ENCODE measurements at regions not wholly inside any gene's neighbourhood (a gene's known extent, or its start where the extent isn't known, plus 50 kb on each side); places are given as distances from the start of the nearest gene placed in this dataset.

- TF ChIP-seq POLR2AphosphoS5 (IDR thresholded peaks at IDR 0.05; ENCODE audit: low read depth, low read length) (no peak), POLR2A (IDR thresholded peaks at IDR 0.05; ENCODE audit: borderline replicate concordance, extremely low read depth, insufficient read depth, insufficient read length) (no peak), SP1 (IDR thresholded peaks at IDR 0.05; ENCODE audit: low read depth) (no peak), CTCF (IDR thresholded peaks at IDR 0.05 in 2 of 3, conservative IDR thresholded peaks at IDR 0.05 in 1 of 3; ENCODE audit: borderline replicate concordance in 1 of 3, insufficient read depth in 1 of 3, low read depth in 2 of 3, low read length in 2 of 3) (no peak), TCF7L2 (IDR thresholded peaks at IDR 0.05; ENCODE audit: borderline replicate concordance, extremely low read depth, insufficient read depth, insufficient read length) (no peak), EZH2phosphoT487 (IDR thresholded peaks at IDR 0.05; ENCODE audit: borderline replicate concordance) (no peak), YY1 (IDR thresholded peaks at IDR 0.05; ENCODE audit: extremely low read depth, insufficient replicate concordance, low read depth, low read length) (no peak)
Measured at GRCh38 chr2:210915912-210916311, 359.5 kb downstream of the CPS1 start.

Data from HCT116 (cell line).